ENCODE measurements at regions not wholly inside any gene's neighbourhood (a gene's known extent, or its start where the extent isn't known, plus 50 kb on each side); places are given as distances from the start of the nearest gene placed in this dataset.

- Histone ChIP-seq H3K79me2 (ENCODE audit: control insufficient read depth, insufficient read depth, low read length) (no peaks in the 10 kb centered on the region), H3K9me3 (replicated peaks; ENCODE audit: control insufficient read depth, insufficient read depth, low read depth, low read length) (no peaks in the 10 kb centered on the region), H2AFZ (ENCODE audit: low read depth, low read length) (no peak overlapping the region), H3K4me3 (no peak overlapping the region), H3K27me3 (ENCODE audit: control insufficient read depth in 2 of 2, insufficient read depth in 2 of 2, low read length in 2 of 2) (no peaks in the 10 kb centered on the region; a peak in 1 of 5 replicates), H4K20me1 (replicated peaks; ENCODE audit: control insufficient read depth, insufficient read depth, low read length) (no peaks in the 10 kb centered on the region), H3K4me2 (ENCODE audit: insufficient read depth, low read length) (no peak overlapping the region), H3K9me1 (ENCODE audit: control insufficient read depth, insufficient read depth, low read length) (no peaks in the 10 kb centered on the region), H3K27ac (ENCODE audit: extremely low read depth, low read depth, low read length) (no peak overlapping the region), H3K9ac (ENCODE audit: insufficient read depth in 1 of 2, low read depth in 2 of 2, low read length in 2 of 2) (no peak overlapping the region), H3K4me1 (replicated peaks in 1 of 2; ENCODE audit: control insufficient read depth in 2 of 2, insufficient read depth in 2 of 2, low read length in 2 of 2) (no peaks in the 10 kb centered on the region), H3K36me3 (ENCODE audit: control insufficient read depth, insufficient read depth, low read length) (no peaks in the 10 kb centered on the region)
- in situ Hi-C loops (cut with MboI): no loop called here
- DNase-seq (ENCODE audit: extremely low read depth in 1 of 4, low spot score in 3 of 4): no peak
- POLR2A ChIA-PET: interaction anchor here (0.6 kb wide), 1 partner anchor 1067 kb away, joined by 3 read pairs; no protein-coding TSS in a partner anchor
- CTCF ChIA-PET (ENCODE audit: low intra/inter-chr PET ratio): no interaction called here
- FAIRE-seq: no peak
- no peak for ATAC-seq
- 0% methylated on average over 2 of the region's 2 CpGs for WGBS (ENCODE audit: insufficient coverage, low coverage, missing lambda C conversion rate)
- intact Hi-C loops (cut with micrococcal nuclease): no loop called here
- TF ChIP-seq TSHZ1 (CRISPR knock-in tag; IDR thresholded peaks at IDR 0.05) (no peak), CREM (IDR thresholded peaks at IDR 0.05; ENCODE audit: low read depth) (no peak), SRSF7 (optimal IDR thresholded peaks at IDR 0.05; ENCODE audit: low read depth, low read length) (no peak)
- BruUV-seq (replicated peaks): no TSS peak
Measured at GRCh38 chr12:107159384-107159900, 66.1 kb upstream of the CRY1 start.
